Stimulated activated naive CD8-positive, alpha-beta T cell treated with anti-CD3 and anti-CD28 coated beads, Interleukin-15, Interleukin-2, amounts not matched to agents 100 U/mL and 50 U/mL, for 24 hours (primary cell): ENCODE measurements at regions not wholly inside any gene's neighbourhood (a gene's known extent, or its start where the extent isn't known, plus 50 kb on each side); places are given as distances from the start of the nearest gene placed in this dataset.
"Not testable (repeated sequence)": the region's sequence is repeated elsewhere in the genome, so short reads cannot be mapped to it uniquely, and the experiment has no call there.

ENCODE experiments used
- ATAC-seq: fragments of 150-1000 bp; cut with Tn5 transposase; one replicate; pipeline ENCODE4 v1.10.0; 2021
- DNase-seq: peaks from one replicate; pipeline ENCODE4 v3.0.0; 2021

DNA sequence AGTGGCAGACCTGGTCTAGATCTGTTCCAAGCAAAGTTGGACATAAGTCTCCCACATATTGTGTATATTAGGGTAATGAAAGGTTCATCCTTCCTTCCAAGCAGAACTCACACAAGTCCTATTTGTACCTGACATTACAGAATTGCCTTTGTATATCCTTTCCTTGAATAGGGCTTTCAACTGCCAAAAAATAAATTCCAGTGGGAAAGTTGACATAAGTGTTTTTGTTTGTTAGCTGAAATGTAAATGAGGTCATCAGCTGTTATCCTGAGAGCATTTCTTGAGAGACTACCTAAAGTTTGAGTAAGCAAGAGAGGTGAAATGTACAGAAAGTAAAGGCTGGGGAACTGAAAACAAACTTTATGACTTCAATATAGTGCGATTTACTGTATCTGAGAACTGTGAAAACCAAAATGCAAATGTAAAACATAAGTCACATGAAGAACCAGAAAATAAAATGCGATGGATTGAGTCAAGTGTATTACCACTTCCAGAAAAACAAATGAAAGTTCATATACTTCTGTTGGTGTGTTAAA is 527.3 kb upstream of the SEMA3D start:
- DNase-seq (no peak), ATAC-seq (no peak)

- ATAC-seq (no peak), DNase-seq (no peak)
Observed at GRCh38 chr7:85713171-85713570, 526.3 kb upstream of the SEMA3D start.

- DNase-seq (no peak), ATAC-seq (no peak)
Observed at GRCh38 chr7:85711894-85712293, 525.0 kb upstream of the SEMA3D start.

GRCh38 chr7:85710960-85711359 is 524.1 kb upstream of the SEMA3D start:
- DNase-seq (no peak), ATAC-seq (no peak)

- DNase-seq (no peak), ATAC-seq (no peak)
Observed at GRCh38 chr7:85708221-85708620, 521.4 kb upstream of the SEMA3D start.

DNA sequence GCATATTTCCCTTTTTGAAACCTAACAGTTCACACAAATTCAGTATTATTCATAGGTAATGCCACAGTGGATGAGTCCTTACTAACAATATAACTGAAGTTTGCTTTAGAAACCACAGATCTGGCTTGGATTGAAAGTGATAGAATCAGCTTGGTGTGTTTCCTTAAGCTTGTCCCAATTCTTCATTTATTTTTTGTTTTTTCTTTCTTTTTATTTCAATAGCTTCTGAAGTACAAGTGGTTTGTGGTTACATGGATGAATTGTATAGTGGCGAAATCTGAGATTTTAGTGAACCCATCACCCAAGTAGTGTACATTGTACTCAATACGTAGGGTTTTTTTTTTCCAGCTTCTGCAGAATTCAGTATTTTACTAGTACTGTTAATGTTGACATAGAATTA is 518.2 kb upstream of the SEMA3D start:
- no peak for ATAC-seq
- no peak for DNase-seq

- no peak for ATAC-seq
- no peak for DNase-seq
Observed at GRCh38 chr7:85703251-85704010, 516.6 kb upstream of the SEMA3D start.

DNA sequence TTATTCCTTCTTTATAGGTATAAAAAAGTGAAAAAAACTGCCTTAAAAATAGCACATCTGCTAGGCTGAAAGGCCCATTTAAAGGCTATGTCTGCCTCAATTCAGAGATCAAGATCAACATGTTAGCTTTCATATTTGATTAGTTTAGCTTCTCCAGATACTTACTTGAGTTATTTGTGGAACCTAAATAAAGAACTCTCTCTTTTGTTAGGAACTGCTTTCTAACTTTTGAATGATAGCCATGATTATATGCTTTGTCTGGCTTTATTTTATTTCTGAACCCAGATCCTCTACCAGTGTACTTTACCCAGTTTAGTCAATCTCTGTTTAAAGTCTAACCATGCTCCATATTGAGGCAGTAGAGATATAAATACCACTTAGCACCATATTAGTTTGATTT is 515.5 kb upstream of the SEMA3D start:
- no peak for DNase-seq
- ATAC-seq, result no peak

DNA sequence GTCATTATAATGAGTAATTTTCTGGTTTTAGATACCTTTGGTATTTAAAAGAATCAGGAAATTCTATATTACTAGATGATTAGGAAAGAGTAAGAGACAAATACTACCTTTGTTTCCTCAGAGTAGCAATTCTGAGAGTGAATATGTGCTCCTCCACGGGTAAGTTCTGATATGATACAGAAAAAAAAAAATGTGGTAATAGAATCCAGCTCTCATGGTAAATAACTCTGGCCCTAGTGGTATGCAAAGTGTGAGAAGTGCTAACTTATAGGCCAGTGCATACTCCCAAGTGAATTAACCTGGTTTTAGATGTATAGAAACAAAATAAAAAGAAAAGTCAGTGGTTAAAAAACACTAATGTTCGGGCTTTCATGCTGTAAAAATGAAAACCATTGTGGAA is 512.6 kb upstream of the SEMA3D start:
- ATAC-seq, result no peak
- no peak for DNase-seq

- ATAC-seq, result no peak
- no peak for DNase-seq
Observed at GRCh38 chr7:85695533-85695932, 508.7 kb upstream of the SEMA3D start.

- DNase-seq (no peak), ATAC-seq (no peak)
Observed at GRCh38 chr7:85695041-85695440, 508.2 kb upstream of the SEMA3D start.

- no peak for DNase-seq
- no peak for ATAC-seq
Observed at GRCh38 chr7:85693326-85693725, 506.5 kb upstream of the SEMA3D start.

DNA sequence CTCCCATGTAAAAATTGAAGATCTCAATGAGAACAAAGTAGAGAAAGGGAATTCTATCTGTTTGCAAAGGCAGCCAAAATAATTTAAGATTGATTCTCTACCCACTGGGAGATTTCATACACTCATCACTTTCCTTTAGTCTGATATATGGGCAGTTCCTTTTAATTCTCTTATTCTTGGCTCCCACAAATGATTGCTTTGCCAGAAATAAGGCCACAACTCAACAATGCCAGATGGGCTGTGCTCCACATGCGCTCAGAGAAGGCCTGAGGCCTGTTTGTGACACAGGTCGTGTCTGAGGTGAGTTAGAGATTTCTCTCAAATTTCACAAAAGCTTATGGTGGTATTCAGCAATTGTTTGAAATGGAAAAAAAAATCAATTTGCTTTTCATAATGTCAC is 501.9 kb upstream of the SEMA3D start:
- no peak for DNase-seq
- no peak for ATAC-seq

- DNase-seq, result no peak
- no peak for ATAC-seq
Observed at GRCh38 chr7:85686401-85687181, 499.7 kb upstream of the SEMA3D start.

- DNase-seq, result no peak
- ATAC-seq, result no peak
Observed at GRCh38 chr7:85685901-85686300, 499.0 kb upstream of the SEMA3D start.

- no peak for ATAC-seq
- no peak for DNase-seq
Observed at GRCh38 chr7:85682833-85683620, 496.2 kb upstream of the SEMA3D start.

GRCh38 chr7:85681241-85681640 is 494.4 kb upstream of the SEMA3D start:
- ATAC-seq (no peak), DNase-seq (no peak)

DNA sequence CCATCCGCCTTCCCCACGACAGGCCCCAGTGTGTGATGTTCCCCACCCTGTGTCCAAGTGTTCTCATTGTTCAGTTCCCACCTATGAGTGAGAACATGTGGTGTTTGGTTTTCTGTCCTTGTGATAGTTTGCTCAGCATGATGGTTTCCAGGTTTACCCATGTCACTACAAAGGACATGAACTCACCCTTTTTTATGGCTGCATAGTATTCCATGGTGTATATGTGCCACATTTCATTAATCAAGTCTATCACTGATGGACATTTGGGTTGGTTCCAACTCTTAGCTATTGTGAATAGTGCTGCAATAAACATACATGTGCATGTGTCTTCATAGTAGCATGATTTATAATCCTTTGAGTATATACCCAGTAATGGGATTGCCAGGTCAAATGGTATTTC is 488.2 kb upstream of the SEMA3D start:
- DNase-seq, ATAC-seq: not testable (repeated sequence)

GRCh38 chr7:85673876-85674275 is 487.0 kb upstream of the SEMA3D start:
- DNase-seq (no peak), ATAC-seq (no peak)

DNA sequence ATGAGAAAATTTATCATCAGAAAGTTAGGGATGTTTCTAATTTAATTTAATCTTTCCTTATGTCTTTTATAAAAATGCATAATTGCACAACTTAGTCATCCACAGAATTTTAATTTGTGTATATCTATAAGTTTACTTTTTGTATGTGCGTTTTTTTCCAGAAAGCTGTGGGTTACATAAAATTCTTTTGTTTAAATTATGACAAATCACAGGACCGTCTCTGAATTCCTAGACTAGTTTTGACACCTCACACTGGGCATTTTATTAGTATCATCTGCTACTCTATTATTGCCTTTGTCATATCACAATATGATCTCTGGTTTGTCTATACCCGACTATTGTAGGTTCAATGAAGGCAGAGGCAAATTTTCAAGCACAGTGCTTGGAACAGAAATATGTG is 482.4 kb upstream of the SEMA3D start:
- ATAC-seq (no peak), DNase-seq (no peak)

DNA sequence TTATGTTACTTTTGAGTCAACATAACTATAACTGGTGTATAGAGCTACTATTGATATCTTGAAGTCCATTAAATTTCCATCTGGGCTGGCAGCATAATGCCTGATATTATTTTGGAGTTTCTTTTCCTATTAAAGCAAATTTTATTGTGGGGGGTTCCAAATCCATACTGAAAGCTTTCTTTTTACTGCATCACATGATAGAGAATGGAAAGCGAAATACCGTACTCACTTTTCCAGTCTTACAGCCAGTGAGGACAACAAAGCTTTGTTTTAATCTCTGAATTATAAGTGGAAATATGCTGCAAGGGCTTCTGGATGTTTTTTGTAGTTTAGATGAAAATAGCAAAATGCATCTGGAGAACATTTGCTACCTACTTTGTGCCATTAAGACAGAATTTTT is 477.5 kb upstream of the SEMA3D start:
- DNase-seq, result no peak
- no peak for ATAC-seq

DNA sequence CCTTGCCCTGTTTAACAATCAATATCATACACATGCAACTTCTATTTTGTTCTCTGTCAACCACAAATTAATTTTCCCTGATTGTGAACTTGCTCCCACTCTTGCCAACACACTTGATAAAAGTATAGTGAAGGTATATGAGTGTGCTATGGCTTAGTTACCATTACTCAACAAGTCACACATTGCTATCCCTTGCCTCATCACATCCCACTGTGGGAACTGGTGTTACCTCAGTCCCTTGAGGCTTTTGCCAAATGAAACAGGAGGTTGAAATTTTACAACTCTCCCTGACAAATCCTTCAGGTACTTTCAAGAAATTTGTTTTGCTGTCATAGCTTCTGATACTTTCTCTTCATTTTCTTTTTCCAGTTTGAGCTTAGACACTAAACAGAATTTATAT is 472.5 kb upstream of the SEMA3D start:
- DNase-seq, result no peak
- ATAC-seq, result no peak

- no peak for DNase-seq
- ATAC-seq, result no peak
Observed at GRCh38 chr7:85655252-85655651, 468.4 kb upstream of the SEMA3D start.
